HT1080 (cell line): ENCODE measurements at regions not wholly inside any gene's neighbourhood (a gene's known extent, or its start where the extent isn't known, plus 50 kb on each side); places are given as distances from the start of the nearest gene placed in this dataset.

Experiments
- DNase-seq: peaks from one replicate; pipeline ENCODE4 v3.0.0-alpha.2; 2015; ENCODE audit warnings: low read depth

- no peak for DNase-seq
Measured at GRCh38 chr10:10256860-10257259, 760.8 kb upstream of the CELF2 start.

GRCh38 chr10:10259013-10259412, 758.7 kb upstream of the CELF2 start:
- DNase-seq = no peak

- DNase-seq = no peak
Measured at GRCh38 chr10:10270126-10271050, 747.3 kb upstream of the CELF2 start.

- no peak for DNase-seq
Measured at GRCh38 chr10:10271639-10272192, 746.0 kb upstream of the CELF2 start.

GRCh38 chr10:10273661-10274060, 744.0 kb upstream of the CELF2 start:
- no peak for DNase-seq

- no peak for DNase-seq
Measured at GRCh38 chr10:10279906-10280305, 737.8 kb upstream of the CELF2 start.

- no peak for DNase-seq
Measured at GRCh38 chr10:10292501-10292900, 725.2 kb upstream of the CELF2 start.

GRCh38 chr10:10293041-10293440, 724.6 kb upstream of the CELF2 start:
- no peak for DNase-seq

GRCh38 chr10:10293481-10293951, 724.2 kb upstream of the CELF2 start:
- DNase-seq = no peak

- DNase-seq = no peak
Measured at GRCh38 chr10:10294184-10294880, 723.3 kb upstream of the CELF2 start.

- DNase-seq = no peak
Measured at GRCh38 chr10:10294881-10295529, 722.7 kb upstream of the CELF2 start.

GRCh38 chr10:10295537-10295936, 722.1 kb upstream of the CELF2 start:
- DNase-seq = no peak

- DNase-seq = no peak
Measured at GRCh38 chr10:10302689-10303088, 715.0 kb upstream of the CELF2 start.

GRCh38 chr10:10307036-10307435, 710.6 kb upstream of the CELF2 start:
- DNase-seq = no peak

GRCh38 chr10:10307551-10307950, 710.1 kb upstream of the CELF2 start:
- DNase-seq = no peak

GRCh38 chr10:10310498-10310897, 707.2 kb upstream of the CELF2 start:
- no peak for DNase-seq

GRCh38 chr10:10311966-10312365, 705.7 kb upstream of the CELF2 start:
- no peak for DNase-seq

GRCh38 chr10:10313149-10313835, 704.4 kb upstream of the CELF2 start:
- DNase-seq = no peak

GRCh38 chr10:10314626-10315025, 703.0 kb upstream of the CELF2 start:
- no peak for DNase-seq

- no peak for DNase-seq
Measured at GRCh38 chr10:10315989-10316388, 701.7 kb upstream of the CELF2 start.

- DNase-seq = no peak
Measured at GRCh38 chr10:10317151-10317550, 700.5 kb upstream of the CELF2 start.
